ENCODE measurements at regions not wholly inside any gene's neighbourhood (a gene's known extent, or its start where the extent isn't known, plus 50 kb on each side); places are given as distances from the start of the nearest gene placed in this dataset.

DNA sequence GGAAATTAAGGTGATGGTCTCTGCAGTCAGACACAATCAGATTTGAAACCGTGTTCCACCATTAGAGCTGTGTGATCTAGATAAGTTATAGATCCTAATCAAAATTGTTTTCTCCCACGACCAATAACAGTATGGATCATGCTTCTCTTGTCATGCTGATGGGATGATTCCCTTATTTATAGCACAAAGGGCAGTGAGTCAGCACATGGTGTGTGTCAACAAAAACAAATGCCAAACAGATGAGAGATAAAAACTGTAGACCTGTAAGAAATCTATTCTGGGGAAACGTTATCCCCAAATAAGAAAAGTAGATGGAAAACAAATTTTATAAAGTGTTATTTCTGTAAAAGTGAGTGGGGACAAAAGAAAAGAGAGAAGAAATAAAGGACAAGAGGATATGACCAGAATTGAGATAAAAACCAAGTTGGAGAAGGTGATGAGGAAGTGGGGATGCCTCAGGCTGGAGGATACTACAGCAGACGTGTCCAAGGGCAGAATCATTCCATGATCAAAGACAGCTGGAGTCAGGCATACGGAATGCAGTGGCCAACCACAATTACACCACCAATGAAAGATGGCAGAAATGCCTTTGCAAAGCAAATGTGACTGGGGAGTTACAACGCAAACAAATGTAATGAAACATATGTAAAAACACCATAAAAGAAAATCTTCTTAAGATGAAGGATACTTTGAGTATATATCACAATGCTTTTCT is 377.8 kb upstream of the PRKX start:
- no peak for TF ChIP-seq ZNF274 (IDR thresholded peaks at IDR 0.05; ENCODE audit: low read depth, low read length)
- no peak for TF ChIP-seq YY1 (IDR thresholded peaks at IDR 0.05; ENCODE audit: insufficient read depth, insufficient read length)
- TF ChIP-seq SUZ12 (IDR thresholded peaks at IDR 0.05; ENCODE audit: extremely low read depth, insufficient read depth, insufficient read length): no peak

Measured in NT2/D1 (cell line).